DOHH2 (cell line): ENCODE measurements at regions not wholly inside any gene's neighbourhood (a gene's known extent, or its start where the extent isn't known, plus 50 kb on each side); places are given as distances from the start of the nearest gene placed in this dataset.
"Not testable (repeated sequence)": the region's sequence is repeated elsewhere in the genome, so short reads cannot be mapped to it uniquely, and the experiment has no call there.

Source experiments
- EZH2phosphoT487 ChIP-seq: fragments of 200-600 bp; sonication (generic); IDR thresholded peaks from 2 replicates; pipeline ENCODE4 v1.6.1; 2017; ENCODE audit warnings: borderline replicate concordance, mild to moderate bottlenecking, antibody characterized with exemption, low read length, moderate library complexity, mixed read lengths
- TF ChIP-seq, protein P1 (sequence below): fragments of 200-600 bp; sonication (generic); IDR thresholded peaks from one replicate; pipeline ENCODE4 v1.5.1; 2014; ENCODE audit warnings: antibody characterized with exemption, mild to moderate bottlenecking, low read depth, low read length; ENCODE audit not compliant: poor library complexity, severe bottlenecking

DNA sequence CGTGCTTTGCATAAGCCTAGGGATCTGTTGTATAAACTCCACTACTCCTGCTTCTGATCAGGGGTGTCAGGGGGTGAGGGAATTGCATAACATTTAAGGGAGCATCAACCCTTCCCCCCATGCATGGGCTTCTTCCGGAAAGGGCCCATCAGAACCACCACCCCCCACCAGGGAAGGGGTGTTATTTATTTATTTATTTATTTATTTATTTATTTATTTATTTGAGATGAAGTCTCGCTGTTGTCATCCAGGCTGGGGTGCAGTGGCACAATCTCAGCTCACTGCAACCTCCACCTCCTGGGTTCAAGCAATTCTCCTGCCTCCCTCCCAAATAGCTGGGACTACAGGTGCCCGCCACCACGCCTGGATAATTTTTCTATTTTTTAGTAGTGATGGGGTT is 355.2 kb downstream of the ANKRD30A start:
- TF ChIP-seq, protein P1, sequence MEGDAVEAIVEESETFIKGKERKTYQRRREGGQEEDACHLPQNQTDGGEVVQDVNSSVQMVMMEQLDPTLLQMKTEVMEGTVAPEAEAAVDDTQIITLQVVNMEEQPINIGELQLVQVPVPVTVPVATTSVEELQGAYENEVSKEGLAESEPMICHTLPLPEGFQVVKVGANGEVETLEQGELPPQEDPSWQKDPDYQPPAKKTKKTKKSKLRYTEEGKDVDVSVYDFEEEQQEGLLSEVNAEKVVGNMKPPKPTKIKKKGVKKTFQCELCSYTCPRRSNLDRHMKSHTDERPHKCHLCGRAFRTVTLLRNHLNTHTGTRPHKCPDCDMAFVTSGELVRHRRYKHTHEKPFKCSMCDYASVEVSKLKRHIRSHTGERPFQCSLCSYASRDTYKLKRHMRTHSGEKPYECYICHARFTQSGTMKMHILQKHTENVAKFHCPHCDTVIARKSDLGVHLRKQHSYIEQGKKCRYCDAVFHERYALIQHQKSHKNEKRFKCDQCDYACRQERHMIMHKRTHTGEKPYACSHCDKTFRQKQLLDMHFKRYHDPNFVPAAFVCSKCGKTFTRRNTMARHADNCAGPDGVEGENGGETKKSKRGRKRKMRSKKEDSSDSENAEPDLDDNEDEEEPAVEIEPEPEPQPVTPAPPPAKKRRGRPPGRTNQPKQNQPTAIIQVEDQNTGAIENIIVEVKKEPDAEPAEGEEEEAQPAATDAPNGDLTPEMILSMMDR = not testable (repeated sequence)
- TF ChIP-seq EZH2phosphoT487 = not testable (repeated sequence)
